ENCODE measurements at regions not wholly inside any gene's neighbourhood (a gene's known extent, or its start where the extent isn't known, plus 50 kb on each side); places are given as distances from the start of the nearest gene placed in this dataset.

- TF ChIP-seq CTCF (IDR thresholded peaks at IDR 0.05) = no peak
- no peak for TF ChIP-seq POLR2A (IDR thresholded peaks at IDR 0.05)
These were observed 106.4 kb downstream of the SCP2D1 start for GRCh38 chr20:18919996-18920395.

Data from breast epithelium (tissue), 3 donors.